Heart right ventricle (tissue), 16 donors: ENCODE measurements at regions not wholly inside any gene's neighbourhood (a gene's known extent, or its start where the extent isn't known, plus 50 kb on each side); places are given as distances from the start of the nearest gene placed in this dataset.
"Not testable (repeated sequence)": the region's sequence is repeated elsewhere in the genome, so short reads cannot be mapped to it uniquely, and the experiment has no call there.

Experiments used
- ATAC-seq, 8 donors: fragments of 200-7000 bp; cut with Tn5 transposase; one replicate each; pipeline ENCODE4 v1.9.1; 2020; ENCODE audit warnings: mild to moderate bottlenecking in 8 of 8, moderate library complexity in 8 of 8, moderate number of reproducible peaks in 1 of 8
- DNase-seq, 2 donors: peaks; one replicate each; pipeline ENCODE4 v3.0.0-alpha.2; 2020
- H3K27ac ChIP-seq, 10 donors: fragments of 200-600 bp; sonication (generic) in 2 of 10; one replicate each; pipeline versions ENCODE4 v1.5.0 to v1.8.0; 2020 to 2022; ENCODE audit warnings: mild to moderate bottlenecking in 3 of 10
- H3K27me3 ChIP-seq, 7 donors: fragments of 200-600 bp; one replicate each; pipeline ENCODE4 v1.8.0; 2021 to 2022; ENCODE audit warnings: mild to moderate bottlenecking in 2 of 7
- H3K36me3 ChIP-seq, 9 donors: fragments of 200-600 bp; sonication (generic) in 1 of 9; one replicate each; pipeline versions ENCODE4 v1.5.0 to v1.8.0; 2020 to 2022; ENCODE audit warnings: mild to moderate bottlenecking in 2 of 9
- H3K4me1 ChIP-seq, 9 donors: fragments of 200-600 bp; sonication (generic) in 1 of 9; one replicate each; pipeline versions ENCODE4 v1.5.0 to v1.8.0; 2020 to 2022; ENCODE audit warnings: mild to moderate bottlenecking in 4 of 9
- H3K4me3 ChIP-seq, 10 donors: fragments of 200-600 bp; sonication (generic) in 2 of 10; one replicate each; pipeline versions ENCODE4 v1.5.0 to v1.8.0; 2020 to 2022; ENCODE audit warnings: mild to moderate bottlenecking in 7 of 10, moderate library complexity in 2 of 10
- H3K9me3 ChIP-seq, 11 donors: fragments of 200-600 bp in 10 of 11; sonication (generic) in 2 of 11; one replicate each; pipeline versions ENCODE4 v1.5.0 to v1.8.0; 2013 to 2022; ENCODE audit warnings: mild to moderate bottlenecking in 2 of 11, control low read depth in 1 of 11, moderate library complexity in 1 of 11
- CTCF ChIP-seq, 9 donors: fragments of 200-600 bp; sonication (generic) in 2 of 9; IDR thresholded peaks; one replicate each; pipeline versions ENCODE4 v1.5.0 to v1.8.0; 2021 to 2022; ENCODE audit warnings: antibody characterized with exemption in 9 of 9, mild to moderate bottlenecking in 5 of 9, moderate library complexity in 1 of 9
- WGBS, 2 donors: extraction: QIAGEN DNeasy Blood & Tissue Kit; methylation state at CpG; one replicate each; pipeline ENCODE4 v1.1.7; 2013; ENCODE audit warnings: inconsistent platforms in 1 of 2; 5-methylcytosine and 5-hydroxymethylcytosine counted together
- intact Hi-C, 10 donors: fragments of 100-400 bp; cut with DNase I; formaldehyde crosslinking; loops; one replicate each; pipeline versions ENCODE4 v1.11.1 to v1.14.2; 2022
- donor health status: Arrhythmogenic right ventricular cardiomyopathy.
- donor health status: ischemic (EF 13 %, LVEDD 7.1; RV severe dilation, severe dysfunction).
- donor health status: healthy with polysubstance abuse.
- donor health status: DM: no; HTN: yes; CAD: no.
- donor health status: DM: no; HTN: no; CAD: no.
- donor health status: ischemic (EF 25% LVEDD 6.9; RV normal size, moderate dysfunction).
- donor health status: ischemic (EF 25% LVEDD 5.7; RV mildly dilated, moderate dysfunction).
- donor health status: healthy.
- donor health status: DM: yes; HTN: yes; CAD: no.
- donor health status: Ischemic cardiomyopathy.
- donor health status: ischemic (EF 35%, LVEDD 5.7; RV mildly dilated, moderate dysfunction).
- donor health status: nonischemic (EF 11% LVEDD 7.7; RV severe dilation, severe dysfunction).
- donor health status: DM: yes; HTN: yes; CAD: no.
- donor health status: PGD.
- donor health status: ischemic (EF 29% LVEDD 5.4; RV normal size, mild dysfunction).
- donor health status: nonischemic (EF 23%, LVEDD 6.1; RV moderate dilation, normal function).

GRCh38 chr13:60836821-60837220, 439.8 kb downstream of the TDRD3 start:
- 84 to 87% methylated on average over 4 of the region's 4 CpGs for WGBS, 2 donors
- peaks cover 0 to 17% (median 0%) of the 10 kb centered on the region in 11 donors for H3K9me3 ChIP-seq
- H3K27ac ChIP-seq = no peak overlapping the region
- no peaks in the 10 kb centered on the region for H3K4me1 ChIP-seq
- TF ChIP-seq CTCF (IDR thresholded peaks at IDR 0.05) = no peak
- no peak overlapping the region for H3K4me3 ChIP-seq
- intact Hi-C loops = no loop called here
- no peaks in the 10 kb centered on the region for H3K27me3 ChIP-seq
- ATAC-seq = no peak
- no peak for DNase-seq
- no peaks in the 10 kb centered on the region for H3K36me3 ChIP-seq

GRCh38 chr13:60811581-60811980, 414.6 kb downstream of the TDRD3 start:
- WGBS, 2 donors = 58 to 73% methylated on average over 1 of the region's 1 CpG
- Histone ChIP-seq H3K4me1 (no peaks in the 10 kb centered on the region), H3K36me3 (no peaks in the 10 kb centered on the region), H3K27ac (no peak overlapping the region), H3K4me3 (no peak overlapping the region), H3K9me3 (peaks cover 0 to 5% (median 0%) of the 10 kb centered on the region in 11 donors), H3K27me3 (no peaks in the 10 kb centered on the region)
- intact Hi-C loops = no loop called here
- no peak for TF ChIP-seq CTCF (IDR thresholded peaks at IDR 0.05)
- no peak for DNase-seq
- no peak for ATAC-seq

GRCh38 chr13:60805640-60806039, 408.6 kb downstream of the TDRD3 start:
- ATAC-seq = not testable (repeated sequence)
- 93 to 94% methylated on average over 13 of the region's 13 CpGs for WGBS, 2 donors

GRCh38 chr13:60798503-60798902, 401.5 kb downstream of the TDRD3 start:
- Histone ChIP-seq H3K4me3 (no peak overlapping the region), H3K4me1 (no peaks in the 10 kb centered on the region), H3K27me3 (no peaks in the 10 kb centered on the region), H3K9me3 (no peaks in the 10 kb centered on the region), H3K27ac (no peak overlapping the region), H3K36me3 (no peaks in the 10 kb centered on the region)
- DNase-seq (no peak), ATAC-seq (no peak)
- intact Hi-C loops = no loop called here
- TF ChIP-seq CTCF (IDR thresholded peaks at IDR 0.05) = no peak
- 77 to 78% methylated on average over 4 of the region's 4 CpGs for WGBS, 2 donors

More at GRCh38 chr13:60805640-60806039, 408.6 kb downstream of the TDRD3 start:
- intact Hi-C loops, H3K27ac ChIP-seq, H3K36me3 ChIP-seq, H3K27me3 ChIP-seq, DNase-seq, H3K9me3 ChIP-seq, H3K4me3 ChIP-seq, H3K4me1 ChIP-seq: not testable (repeated sequence)

GRCh38 chr13:60797112-60797511, 400.1 kb downstream of the TDRD3 start:
- ATAC-seq = no peak
- no peak for TF ChIP-seq CTCF (IDR thresholded peaks at IDR 0.05)
- Histone ChIP-seq H3K9me3 (no peaks in the 10 kb centered on the region), H3K36me3 (no peaks in the 10 kb centered on the region), H3K4me3 (no peak overlapping the region), H3K27ac (no peak overlapping the region), H3K27me3 (no peaks in the 10 kb centered on the region), H3K4me1 (no peaks in the 10 kb centered on the region)
- WGBS, 2 donors = 85 to 88% methylated on average over 2 of the region's 2 CpGs
- no peak for DNase-seq
- intact Hi-C loops = no loop called here
